Stimulated activated CD8-positive, alpha-beta memory T cell treated with anti-CD3 and anti-CD28 coated beads, Interleukin-15, amount 100 ng/mL, for 1 hour (primary cell): ENCODE measurements at regions not wholly inside any gene's neighbourhood (a gene's known extent, or its start where the extent isn't known, plus 50 kb on each side); places are given as distances from the start of the nearest gene placed in this dataset.
"Not testable (repeated sequence)": the region's sequence is repeated elsewhere in the genome, so short reads cannot be mapped to it uniquely, and the experiment has no call there.

ENCODE experiments used
- DNase-seq: peaks from one replicate; pipeline ENCODE4 v3.0.0-alpha.2; 2020; ENCODE audit warnings: low read depth

DNA sequence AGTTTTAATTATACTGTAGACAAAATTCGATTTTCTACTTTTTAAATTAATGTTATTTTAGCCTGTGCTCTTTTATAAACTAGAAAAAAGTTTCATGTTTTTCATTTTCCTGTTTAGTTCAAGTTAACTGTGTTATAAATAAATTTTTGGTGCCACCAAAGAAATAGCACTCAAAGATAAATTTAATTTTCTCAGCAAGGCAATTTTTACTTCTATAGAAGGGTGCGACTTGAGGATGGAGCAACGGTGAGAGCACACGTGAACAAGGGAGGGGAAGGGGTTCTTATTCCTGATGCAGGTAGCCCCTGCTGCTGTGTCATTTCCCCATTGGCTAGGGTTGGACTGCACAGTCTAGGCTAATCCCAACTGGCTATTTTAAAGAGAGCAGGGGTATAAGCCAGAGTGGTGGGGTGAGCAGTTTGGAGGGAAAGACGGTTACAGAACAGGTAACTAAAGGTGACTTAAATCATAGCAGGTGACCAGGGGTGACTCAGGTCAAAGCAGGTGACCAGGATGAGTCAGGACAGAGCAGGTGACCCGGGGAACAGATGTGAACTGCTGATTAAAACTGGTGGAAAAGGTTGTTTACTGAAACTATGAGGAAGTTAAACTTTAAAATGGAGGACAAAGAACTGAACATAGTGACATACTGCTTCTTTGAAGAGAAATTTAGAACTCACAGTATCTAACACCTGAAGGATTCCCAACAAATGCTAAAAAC, 104.6 kb upstream of the GPBP1 start:
- DNase-seq, result no peak

DNA sequence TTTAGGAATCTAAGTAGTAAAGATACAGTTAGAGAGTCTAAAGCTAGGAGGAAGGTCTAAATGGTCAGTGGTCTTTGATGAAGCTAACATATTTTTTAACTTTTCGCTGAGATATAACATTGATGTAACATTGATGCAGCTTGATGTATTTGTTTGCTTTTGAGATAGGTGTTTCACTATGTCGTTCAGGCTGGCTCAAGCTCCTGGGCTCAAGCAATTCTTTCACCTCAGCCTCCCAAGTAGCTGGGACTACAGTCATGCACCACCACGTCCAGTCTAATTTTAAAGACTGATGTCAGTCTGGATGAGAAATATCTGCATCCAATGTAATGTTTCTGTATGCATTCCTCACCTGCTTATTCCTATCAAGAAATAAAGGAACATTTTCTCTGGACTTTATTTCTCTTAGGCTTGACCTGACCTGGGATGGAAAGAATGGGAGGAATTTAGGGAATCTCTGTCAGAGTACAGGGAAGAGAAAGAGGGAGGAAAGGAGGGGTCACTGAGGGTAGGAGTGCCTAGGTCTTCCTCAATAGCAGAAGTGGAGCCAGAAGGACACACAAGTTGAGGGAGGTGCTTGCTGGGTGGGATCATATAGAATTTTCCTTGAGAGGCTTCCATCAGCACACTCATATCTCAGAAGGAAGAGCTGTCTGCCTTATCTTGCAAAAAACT, 101.5 kb upstream of the GPBP1 start:
- no peak for DNase-seq

DNA sequence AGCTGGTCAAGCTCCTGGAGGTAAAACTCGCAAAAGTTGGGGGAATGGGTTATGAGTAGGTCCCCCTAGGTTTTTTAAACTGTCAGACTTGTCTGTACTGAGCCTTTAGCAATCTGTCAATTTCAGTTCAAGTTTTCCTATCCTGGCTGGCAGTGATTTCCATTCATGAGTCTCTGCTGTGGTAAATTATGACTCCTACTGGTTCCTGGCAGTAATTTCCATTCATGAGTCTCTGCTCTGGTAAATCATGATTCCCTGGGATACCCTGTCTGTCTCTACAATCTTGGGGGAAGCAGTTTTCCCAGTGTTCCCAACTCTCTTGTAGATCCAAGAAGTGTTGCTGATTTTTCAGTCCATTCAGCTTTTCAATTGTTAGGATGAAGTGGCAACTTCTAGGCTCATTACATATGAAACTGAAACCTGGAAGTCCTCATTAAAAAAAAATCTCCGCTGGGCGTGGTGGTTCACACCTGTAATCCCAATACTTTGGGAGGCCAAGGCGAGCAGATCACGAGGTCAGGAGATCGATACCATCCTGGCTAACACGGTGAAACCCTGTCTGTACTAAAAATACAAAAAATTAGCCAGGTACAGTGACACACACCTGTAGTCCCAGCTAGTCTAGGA, 91.3 kb upstream of the GPBP1 start:
- DNase-seq, result no peak

DNA sequence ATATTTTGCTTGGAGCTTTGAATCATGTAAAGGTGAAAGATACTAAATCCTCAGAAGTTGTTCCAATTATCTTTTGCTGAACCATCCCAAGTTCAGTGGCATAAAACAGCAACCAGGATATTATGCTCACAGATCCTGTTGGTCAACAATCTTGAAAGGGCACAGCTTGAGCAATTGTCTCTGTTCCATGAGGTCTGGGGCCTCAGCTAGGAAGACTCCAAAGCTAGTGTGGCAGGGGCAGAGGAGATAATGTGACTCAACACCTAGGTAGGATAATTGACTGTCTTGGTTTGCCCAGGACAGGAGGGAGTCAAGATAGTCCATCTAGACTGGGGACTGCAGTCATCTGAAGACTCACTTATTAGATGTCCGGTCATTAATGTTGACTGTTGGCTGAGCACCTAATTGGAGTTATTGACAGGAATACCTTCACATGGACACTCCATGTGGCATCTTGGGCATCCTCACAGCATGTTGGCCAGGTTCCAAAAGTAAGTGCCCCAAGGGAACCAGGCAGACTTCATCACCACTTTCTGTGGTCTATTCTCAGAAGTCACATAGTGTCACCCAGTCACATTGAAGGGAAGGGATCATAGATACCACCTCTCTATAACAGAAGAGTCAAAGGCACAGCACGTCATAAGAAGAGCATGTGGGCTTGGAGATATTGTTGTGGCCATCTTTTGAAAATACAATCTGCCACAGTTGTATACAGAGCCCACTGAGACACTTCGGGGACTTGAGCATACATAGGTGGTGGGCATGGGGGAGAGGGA, 88.4 kb upstream of the GPBP1 start:
- DNase-seq, result no peak

DNA sequence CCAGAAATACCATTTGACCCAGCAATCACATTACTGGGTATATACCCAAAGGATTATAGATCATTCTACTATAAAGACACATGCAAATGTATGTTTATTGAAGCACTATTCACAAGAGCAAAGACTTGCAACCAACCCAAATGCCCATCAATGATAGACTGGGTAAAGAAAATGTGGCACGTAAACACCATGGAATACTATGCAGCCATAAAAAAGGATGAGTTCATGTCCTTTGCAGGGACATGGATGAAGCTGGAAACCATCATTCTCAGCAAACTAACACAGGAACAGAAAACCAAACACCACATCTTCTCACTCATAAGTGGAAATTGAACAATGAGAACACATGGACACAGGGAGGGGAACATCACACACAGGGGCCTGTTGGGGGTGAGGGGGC, 85.9 kb upstream of the GPBP1 start:
- not testable (repeated sequence) for DNase-seq

DNA sequence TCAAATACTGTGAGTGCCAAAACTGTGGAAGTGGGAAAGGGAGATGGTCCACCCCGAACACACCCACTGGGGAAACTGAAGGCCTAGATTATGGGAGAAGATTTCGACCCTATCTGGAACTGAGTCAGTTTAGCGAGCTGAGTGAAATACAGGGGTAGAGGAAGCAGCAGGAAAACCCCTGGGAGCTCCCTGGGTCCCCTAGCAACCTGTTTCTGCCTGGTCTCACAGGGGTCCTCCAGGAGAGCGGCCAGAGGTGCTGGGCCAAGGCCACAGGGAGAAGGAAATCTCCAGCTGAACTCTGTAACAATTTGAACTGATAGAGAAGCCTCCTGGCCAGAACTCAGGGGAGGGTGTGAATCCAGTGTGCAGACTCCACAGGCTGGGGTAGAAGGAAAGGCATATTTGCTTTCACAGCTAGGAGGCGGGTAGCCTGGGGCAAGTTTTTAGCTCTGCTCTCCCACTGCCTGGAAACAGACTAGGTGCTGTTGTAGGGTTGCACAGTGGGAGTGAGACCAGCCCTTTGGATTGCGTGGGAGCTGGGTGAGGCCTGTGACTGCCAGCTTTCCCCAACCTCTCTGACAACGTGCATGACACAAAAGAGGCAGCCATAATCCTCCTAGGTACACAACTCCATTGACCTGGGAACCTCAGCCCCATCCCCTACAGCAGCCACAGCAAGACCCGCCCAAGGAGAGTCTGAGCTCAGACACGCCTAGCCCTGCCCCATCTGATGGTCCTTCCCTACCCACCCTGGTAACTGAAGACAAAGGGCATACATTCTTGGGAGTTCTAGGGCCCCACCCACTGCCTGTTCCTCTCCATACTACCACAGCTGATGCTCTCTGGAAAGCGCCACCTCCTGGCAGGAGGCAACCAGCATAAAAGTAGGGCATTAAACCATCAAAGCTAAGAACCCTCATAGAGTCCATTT, 78.8 kb upstream of the GPBP1 start:
- no peak for DNase-seq

DNA sequence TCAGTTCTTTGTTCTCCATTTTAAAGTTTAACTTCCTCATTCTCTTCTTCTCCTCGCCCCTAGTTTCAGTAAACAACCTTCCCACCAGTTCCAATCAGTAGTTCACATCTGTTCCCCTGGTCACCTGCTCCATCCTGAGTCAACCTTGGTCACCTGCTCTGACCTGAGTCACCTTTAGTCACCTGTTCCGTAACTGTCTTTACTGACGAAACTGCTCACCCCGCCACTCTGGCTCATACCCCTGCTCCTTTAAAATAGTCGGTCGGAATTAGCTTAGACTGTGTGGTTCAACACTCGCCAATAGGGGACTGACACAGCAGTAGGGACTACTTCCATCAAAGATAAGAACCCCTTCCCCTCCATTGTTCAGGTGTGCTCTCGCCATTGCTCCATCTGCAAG, 76.3 kb upstream of the GPBP1 start:
- DNase-seq, result no peak

DNA sequence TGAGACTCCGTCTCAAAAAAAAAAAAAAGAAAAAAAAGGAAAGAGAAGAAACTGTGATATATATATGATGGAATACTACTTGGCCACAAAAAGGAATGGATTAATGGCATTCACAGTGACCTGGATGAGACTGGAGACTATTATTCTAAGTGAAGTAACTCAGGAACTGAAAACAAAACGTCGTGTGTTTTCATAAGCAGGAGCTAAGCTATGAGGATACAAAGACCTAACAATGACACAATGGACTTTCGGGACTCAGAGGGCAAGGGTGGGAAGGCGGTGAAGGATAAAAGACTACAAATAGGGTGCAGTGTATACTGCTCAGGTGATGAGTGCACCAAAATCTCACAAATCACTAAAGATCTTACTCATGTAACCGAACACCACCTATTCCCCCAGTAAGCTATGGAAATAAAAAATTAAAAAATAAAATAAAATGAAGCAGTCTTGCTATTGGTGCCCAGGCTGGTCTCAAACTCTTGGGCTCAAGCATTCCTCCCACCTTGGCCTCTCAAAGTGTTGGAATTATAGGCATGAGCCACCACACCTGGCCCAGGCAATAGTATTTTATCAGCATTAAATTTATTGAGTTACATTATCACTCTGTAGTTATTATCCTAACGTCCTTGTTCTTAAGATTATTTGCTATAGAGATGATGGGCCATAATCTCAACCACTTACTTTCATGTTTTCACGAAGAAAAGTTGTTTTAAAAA, 71.5 kb upstream of the GPBP1 start:
- no peak for DNase-seq

DNA sequence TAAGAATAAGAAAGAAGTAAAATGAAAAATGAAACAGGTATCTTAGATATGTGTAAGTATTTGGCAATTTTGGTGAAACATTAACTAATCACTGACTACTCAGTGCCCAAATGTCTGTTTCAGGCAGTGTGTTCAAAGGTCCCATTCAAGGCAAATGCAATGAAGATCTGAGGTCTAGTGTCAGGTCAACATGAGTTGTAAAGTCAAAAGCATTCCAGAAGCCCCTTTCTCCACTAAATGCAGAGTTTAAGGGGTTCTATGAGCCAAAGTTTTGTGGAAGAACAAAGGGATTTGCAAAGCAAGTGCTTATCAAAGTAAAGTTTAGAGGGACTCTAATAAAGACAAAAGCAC, 71.0 kb upstream of the GPBP1 start:
- DNase-seq, result no peak

DNA sequence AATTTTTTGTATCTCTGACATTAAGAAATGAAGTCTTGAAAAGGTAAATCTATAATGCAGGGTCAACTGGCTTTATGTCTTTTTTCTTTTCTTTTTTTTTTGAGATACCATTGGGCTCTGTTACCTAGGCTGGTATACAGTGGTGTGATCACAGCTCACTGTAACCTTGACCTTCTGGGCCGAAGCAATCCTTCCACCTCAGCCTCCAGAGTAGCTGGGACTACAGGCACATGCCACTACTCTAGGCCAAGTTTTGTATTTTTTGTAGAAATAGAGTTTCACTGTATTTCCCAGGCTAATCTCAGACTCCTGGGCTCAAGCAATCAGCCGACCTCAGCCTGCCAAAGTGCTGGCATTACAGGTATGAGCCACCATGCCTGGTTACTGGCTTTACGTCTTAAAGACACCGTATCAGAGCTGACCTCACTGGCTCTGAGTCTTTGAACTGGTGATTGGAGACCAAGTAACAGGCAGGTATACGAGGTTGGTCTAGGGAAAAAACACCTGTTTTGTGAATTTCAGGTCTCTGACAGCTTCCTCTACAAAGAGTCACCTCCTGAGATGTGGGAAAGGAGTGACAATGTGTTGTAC, 70.4 kb upstream of the GPBP1 start:
- no peak for DNase-seq

DNA sequence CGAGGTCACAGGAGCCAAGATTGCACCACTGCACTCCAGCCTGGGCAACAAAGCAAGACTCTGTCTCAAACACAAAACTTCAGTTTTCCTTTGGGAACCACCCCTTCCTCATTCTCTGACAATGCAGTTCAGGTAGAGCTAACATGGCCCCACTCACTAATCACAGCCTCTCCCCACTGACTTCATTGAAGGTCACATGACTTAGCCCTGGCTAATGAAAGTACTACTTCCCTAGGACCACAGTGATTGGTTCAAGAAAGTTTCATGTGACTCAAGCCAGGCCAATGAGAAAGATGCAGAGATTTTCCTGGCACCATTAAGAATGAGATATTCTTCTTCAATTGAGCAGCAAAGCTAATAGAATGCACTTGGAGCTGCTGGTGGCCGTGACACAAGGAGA, 67.2 kb upstream of the GPBP1 start:
- DNase-seq, result no peak

DNA sequence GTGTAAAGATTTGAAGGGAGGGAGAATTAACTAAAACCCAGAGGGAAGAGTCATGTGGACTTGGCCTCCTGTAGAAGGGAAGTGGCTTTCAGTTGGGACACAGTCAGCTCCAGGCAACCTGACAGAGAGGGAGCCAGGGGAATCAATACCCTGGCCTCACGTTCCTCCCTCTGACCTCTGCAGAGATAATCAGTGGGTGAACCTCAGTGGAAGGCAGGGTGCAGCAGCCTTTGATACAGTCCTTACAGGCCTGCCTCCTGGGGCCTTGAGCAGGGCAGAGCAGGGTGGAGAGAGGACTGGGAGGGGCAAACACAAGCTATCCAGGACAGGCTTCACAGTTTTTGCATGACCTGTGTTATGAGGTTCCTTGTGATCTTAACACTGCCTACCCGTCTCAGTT, 61.9 kb upstream of the GPBP1 start:
- DNase-seq, result no peak

DNA sequence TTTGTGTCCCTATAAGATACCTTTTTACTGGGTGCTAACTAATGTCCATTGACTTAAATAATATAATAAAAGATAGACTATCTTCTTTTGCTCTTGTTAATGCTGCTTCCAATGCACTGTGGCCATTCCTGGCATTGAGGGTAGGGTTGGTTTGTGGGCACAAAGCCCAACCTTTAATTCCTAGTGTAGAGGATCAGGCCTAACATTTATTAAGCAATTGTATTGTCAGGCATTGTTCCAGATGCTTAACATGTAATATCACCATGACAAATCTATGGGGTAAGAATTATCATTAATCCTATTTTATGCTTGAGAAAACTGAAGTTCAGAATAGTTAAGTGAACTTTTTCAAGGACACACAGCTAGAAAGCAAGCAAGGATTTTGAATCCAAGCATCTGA, 60.4 kb upstream of the GPBP1 start:
- DNase-seq, result no peak

DNA sequence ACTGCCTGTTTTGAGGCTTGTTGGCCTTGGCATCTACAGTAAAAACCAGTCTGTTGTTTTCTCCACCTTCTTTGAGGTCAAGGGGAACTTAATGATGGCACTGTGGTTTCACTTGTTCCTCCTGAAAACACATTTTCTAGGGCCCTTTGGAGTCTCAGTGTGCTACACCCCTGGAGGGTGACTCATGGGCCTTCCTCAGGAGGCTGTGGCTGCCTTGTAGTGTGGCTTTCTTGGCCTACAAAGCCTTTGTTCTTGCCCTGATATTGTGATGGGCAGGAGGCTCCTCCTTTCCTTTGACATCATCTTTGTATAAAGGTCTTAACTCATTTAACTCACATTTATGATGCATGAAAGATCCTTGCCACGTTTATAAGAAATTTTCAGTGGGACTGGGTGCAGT, 56.3 kb upstream of the GPBP1 start:
- peak; percentile 24 for DNase-seq

DNA sequence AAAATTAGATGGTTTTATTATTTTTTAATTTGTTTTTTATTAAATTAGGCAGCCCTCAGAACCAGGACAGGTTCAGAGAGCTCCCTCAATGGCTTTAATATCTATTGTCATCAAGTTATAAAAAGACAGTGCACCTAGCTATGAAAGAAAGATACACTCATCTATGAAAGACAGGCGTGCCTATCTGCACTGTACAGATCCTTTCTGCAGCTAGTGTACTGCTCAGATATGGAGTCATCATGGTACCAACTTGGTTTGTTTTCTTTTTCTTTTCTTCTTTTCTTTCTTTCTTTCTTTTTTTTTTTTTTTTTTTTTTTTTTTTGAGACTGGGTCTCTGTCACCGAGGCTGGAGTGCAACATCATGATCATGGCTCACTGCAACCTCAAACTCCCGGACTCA, 54.8 kb upstream of the GPBP1 start:
- DNase-seq, result no peak

DNA sequence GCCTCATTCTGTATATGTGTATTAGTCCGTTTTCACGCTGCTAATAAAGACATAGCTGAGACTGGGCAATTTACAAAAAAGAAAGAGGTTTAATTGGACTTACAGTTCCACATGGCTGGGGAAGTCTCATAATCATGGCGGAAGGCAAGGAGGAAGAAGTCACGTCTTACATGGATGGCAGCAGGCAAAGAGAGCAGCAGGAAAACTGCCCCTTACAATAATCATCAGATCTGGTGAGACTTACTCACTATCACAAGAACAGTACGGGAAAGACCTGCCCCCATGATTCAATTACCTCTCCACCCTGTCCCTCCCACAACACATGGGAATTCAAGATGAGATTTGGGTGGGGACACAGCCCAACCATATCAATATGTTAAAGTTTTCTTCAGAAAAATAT, 49.8 kb upstream of the GPBP1 start:
- no peak for DNase-seq
